Left ventricle myocardium superior (tissue), 1 donor: ENCODE measurements at regions not wholly inside any gene's neighbourhood (a gene's known extent, or its start where the extent isn't known, plus 50 kb on each side); places are given as distances from the start of the nearest gene placed in this dataset.
"Not testable (repeated sequence)": the region's sequence is repeated elsewhere in the genome, so short reads cannot be mapped to it uniquely, and the experiment has no call there.

Experiments
- ATAC-seq: fragments of 200-7000 bp; cut with Tn5 transposase; one replicate; pipeline ENCODE4 v1.9.1; 2020; ENCODE audit warnings: mild to moderate bottlenecking, moderate library complexity
- DNase-seq: peaks from one replicate; pipeline ENCODE4 v3.0.0-alpha.2; 2020
- intact Hi-C: fragments of 100-400 bp; cut with micrococcal nuclease; formaldehyde crosslinking; loops from one replicate; pipeline ENCODE4 v1.11.0; 2022
- donor health status: DM: no; HTN: yes; CAD: no; lungs with severe emphysema.

DNA sequence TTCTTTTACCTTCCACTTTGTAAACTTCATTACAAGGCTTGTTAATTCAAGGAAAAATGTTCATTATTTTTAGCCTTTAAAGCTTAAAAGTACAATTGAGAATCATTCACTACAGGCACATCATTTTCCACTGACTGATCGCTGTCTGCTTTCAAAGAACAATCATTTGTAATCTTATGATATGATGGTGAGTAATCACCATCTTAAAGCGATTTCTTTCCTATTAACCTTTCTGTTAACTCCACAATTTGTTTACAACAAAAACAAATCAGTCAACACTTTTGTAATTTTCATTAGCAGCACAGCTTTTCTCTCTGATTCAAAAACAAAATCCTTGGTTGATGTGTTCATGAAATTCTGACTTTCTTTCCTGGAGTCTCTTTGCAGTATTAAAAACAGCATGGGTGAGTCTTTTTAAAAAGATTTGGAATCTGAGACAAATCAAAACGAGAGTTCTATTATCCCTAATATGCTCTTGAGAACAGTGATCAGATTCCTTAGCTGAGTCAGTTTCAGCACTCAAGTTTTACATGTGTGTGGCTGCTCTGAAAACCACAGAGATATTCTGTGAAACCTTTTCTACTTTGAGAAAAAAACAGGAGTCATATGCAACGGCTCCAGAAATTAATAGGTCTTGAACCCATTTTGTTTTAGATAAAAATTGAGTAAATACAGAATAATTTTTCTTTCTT is 145.8 kb upstream of the TMPRSS15 start:
- ATAC-seq = no peak
- no peak for DNase-seq
- intact Hi-C loops = no loop called here

GRCh38 chr21:18550361-18550760 is 146.8 kb upstream of the TMPRSS15 start:
- ATAC-seq (no peak), DNase-seq (no peak)
- intact Hi-C loops = no loop called here

DNA sequence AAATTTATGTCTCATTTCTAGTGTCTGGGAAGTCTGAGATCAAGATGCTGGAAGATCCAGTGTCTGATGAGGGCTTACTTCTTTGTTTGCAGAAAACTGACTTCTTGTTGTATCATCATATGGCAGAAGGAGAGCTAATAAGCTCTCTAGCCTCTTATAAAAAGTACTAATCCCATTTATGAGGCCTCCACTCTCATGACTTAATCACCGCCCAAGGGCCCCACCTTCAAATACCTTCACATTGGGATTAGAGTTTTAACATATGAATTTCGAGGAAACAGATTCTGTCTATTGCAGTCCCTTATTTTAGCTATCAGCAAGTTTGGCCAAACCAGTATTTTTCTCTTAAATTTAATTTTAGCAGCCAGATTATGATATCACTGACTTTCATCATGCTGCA is 150.2 kb upstream of the TMPRSS15 start:
- DNase-seq (no peak), ATAC-seq (no peak)
- intact Hi-C loops = no loop called here

DNA sequence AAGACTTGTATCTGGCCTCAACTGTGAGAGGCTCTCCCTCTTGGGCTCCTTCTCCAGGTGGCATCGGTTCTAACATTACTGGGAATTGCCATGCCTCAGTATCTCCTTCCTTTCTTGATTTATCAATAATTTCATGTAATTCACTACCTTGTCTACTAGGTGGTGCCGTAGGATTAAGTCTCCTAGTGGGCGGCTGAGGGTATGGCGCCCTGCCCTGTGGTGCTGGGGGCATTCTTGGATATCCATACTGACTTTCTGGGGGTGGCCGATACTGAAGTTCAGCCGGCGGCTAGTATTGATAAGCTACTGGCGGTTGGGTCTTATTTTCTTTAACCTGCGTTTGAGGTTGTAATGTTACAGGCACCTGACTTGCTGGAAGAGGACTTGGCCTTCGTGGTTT is 164.2 kb upstream of the TMPRSS15 start:
- intact Hi-C loops, ATAC-seq, DNase-seq: not testable (repeated sequence)

- intact Hi-C loops = no loop called here
- ATAC-seq = no peak
Observed at GRCh38 chr21:18588001-18588662, 184.5 kb upstream of the TMPRSS15 start.

DNA sequence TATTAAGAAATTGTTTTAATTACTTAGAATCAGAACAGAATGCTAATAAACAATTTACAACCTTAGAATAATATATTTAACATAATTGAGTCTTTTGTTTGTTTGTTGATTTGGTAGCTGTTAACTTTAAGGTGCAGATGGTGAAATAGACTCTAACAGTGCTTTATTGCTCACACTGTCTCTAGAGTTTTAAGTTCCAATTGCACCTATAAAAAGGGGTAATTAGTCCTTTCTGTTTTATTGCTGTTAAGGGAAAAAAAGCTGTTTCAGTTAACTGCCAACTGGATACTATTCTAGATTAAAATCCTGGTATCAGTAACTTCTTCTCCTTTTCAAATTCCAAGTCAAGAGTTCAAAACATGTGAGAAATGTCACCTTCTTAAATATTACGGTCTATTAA is 197.6 kb upstream of the TMPRSS15 start:
- ATAC-seq = no peak
- DNase-seq = no peak
- intact Hi-C loops = no loop called here

More at GRCh38 chr21:18588001-18588662, 184.5 kb upstream of the TMPRSS15 start:
- no peak for DNase-seq

- ATAC-seq (no peak), DNase-seq (no peak)
- intact Hi-C loops = no loop called here
Observed at GRCh38 chr21:18602711-18603110, 199.1 kb upstream of the TMPRSS15 start.

DNA sequence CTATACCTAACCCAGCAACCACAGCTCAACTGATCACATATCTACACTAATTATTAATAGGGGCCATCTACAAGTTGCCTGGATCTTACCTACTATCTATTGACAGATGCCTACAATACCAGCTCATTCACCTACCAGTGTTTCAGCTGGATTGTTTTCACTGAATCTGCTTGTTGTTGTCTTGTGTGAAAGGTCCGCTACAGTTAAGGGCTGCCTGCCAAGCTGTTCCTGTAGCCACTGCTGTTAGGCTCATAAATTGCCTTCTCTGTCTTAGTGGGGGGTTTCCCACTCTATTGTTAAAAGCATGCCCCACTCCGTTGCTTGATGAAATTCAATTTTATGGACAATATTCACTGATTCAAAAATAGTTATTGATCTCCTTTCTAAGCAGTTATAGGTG is 199.7 kb upstream of the TMPRSS15 start:
- ATAC-seq (no peak), DNase-seq (no peak)
- intact Hi-C loops = no loop called here

GRCh38 chr21:18603980-18604379 is 200.4 kb upstream of the TMPRSS15 start:
- DNase-seq = no peak
- intact Hi-C loops = no loop called here
- ATAC-seq = no peak

GRCh38 chr21:18608226-18608625 is 204.6 kb upstream of the TMPRSS15 start:
- intact Hi-C loops = no loop called here
- ATAC-seq (no peak), DNase-seq (no peak)

- DNase-seq (no peak), ATAC-seq (no peak)
- intact Hi-C loops = no loop called here
Observed at GRCh38 chr21:18614303-18614702, 210.7 kb upstream of the TMPRSS15 start.

- intact Hi-C loops = no loop called here
- no peak for ATAC-seq
- no peak for DNase-seq
Observed at GRCh38 chr21:18617291-18617690, 213.7 kb upstream of the TMPRSS15 start.

GRCh38 chr21:18620436-18620835 is 216.9 kb upstream of the TMPRSS15 start:
- DNase-seq = no peak
- ATAC-seq = no peak
- intact Hi-C loops = no loop called here

DNA sequence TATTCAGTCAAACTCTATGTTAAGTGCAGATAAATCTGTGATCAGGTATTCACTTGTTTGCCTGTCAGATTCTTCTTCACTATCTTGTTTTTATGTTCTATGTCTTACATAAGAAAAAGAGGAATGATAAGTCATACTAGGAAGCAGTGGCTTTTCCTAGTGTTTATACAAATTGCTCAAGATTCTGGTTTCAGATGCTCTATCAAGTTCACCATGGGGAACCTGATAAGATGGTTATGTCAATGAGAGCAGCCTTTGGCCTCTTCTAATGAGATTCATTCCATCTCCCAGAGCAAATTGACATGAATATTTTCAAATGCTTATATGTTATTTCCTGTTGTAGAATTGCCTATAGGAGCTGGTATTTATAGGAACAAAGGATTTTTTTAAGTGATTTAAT is 218.8 kb upstream of the TMPRSS15 start:
- no peak for DNase-seq
- no peak for ATAC-seq
- intact Hi-C loops = no loop called here

- ATAC-seq = no peak
- no peak for DNase-seq
- intact Hi-C loops = no loop called here
Observed at GRCh38 chr21:18630446-18630845, 226.9 kb upstream of the TMPRSS15 start.

- DNase-seq (no peak), ATAC-seq (no peak)
- intact Hi-C loops = no loop called here
Observed at GRCh38 chr21:18636897-18637296, 233.3 kb upstream of the TMPRSS15 start.

DNA sequence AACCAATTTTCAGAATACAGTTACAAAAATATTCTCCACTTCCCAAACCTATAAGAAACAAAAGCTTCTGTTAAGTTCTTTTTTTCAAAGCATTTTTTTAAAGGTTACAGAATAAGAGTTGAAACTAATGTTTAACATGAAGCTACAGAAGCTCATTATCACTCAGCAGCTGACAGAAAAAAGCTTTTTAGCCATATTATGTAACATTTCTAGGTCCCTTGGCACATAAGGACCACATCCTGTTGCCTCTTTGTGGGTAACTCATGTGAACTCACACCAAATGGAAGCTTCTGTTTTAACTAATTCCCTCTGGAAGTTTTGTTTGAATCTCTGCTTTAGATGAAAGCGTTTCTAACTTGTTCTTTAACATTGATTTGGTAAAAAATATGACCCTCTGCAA is 242.5 kb upstream of the TMPRSS15 start:
- intact Hi-C loops = no loop called here
- no peak for ATAC-seq
- DNase-seq = no peak

GRCh38 chr21:18655931-18656330 is 252.3 kb upstream of the TMPRSS15 start:
- intact Hi-C loops = no loop called here
- ATAC-seq = no peak
- no peak for DNase-seq

GRCh38 chr21:18661842-18662241 is 258.3 kb upstream of the TMPRSS15 start:
- intact Hi-C loops = no loop called here
- ATAC-seq (no peak), DNase-seq (no peak)

DNA sequence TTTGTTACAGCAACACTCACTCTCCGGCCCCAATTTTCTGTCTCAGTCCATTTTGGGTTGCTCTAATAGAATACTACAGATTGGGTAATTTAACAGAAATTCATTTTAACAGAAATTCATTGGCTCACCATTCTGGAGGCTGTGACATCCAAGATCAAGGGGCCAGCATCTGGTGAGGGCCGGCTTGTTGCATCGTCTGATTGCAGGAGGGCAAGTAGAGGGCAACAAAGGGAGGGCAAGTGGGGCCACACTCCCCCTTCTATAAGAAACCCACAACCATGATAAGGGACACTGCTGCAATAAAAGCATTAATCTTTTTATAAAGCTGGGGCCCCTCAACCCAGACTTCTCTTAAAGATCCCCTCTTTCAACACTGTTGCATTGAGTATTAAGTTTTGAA is 260.1 kb upstream of the TMPRSS15 start:
- intact Hi-C loops = no loop called here
- DNase-seq (no peak), ATAC-seq (no peak)

GRCh38 chr21:18666725-18667124 is 263.1 kb upstream of the TMPRSS15 start:
- intact Hi-C loops = no loop called here
- ATAC-seq (no peak), DNase-seq (no peak)
